ENCODE measurements at regions not wholly inside any gene's neighbourhood (a gene's known extent, or its start where the extent isn't known, plus 50 kb on each side); places are given as distances from the start of the nearest gene placed in this dataset.

DNA sequence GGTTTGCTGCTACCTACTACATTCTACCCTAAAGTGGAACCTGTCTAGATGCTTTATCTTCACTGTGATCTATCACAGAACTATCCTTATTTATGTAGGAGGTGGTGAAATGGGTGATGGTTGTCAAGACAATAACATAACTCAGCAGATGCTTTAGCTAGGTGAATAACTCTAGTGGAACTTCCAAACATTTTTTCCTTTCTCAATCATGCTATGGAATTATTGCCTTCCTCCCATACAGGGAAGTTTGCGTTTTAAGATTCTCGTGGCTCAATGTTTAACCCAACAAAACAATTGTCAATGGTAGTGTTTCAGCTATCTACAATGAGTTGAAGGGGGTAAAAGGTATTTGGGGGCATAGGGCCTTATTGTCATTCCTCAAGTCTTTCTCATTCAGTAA lies 82.6 kb upstream of the GLI2 start:
- H4K8ac ChIP-seq (ENCODE audit: low read depth, low read length), result no peak overlapping the region
- no peak overlapping the region for H3K23ac ChIP-seq (ENCODE audit: low read depth, low read length, poor library complexity)
- no peak overlapping the region for H3K4me2 ChIP-seq (ENCODE audit: insufficient read depth, low read length, poor library complexity, severe bottlenecking)
- H2BK120ac ChIP-seq (ENCODE audit: low read depth, low read length), result no peak overlapping the region
- no peak overlapping the region for H3K9ac ChIP-seq (ENCODE audit: low read depth, low read length, poor library complexity)
- H3K79me1 ChIP-seq (ENCODE audit: low read depth, low read length), result no peaks in the 10 kb centered on the region
- no peak overlapping the region for H2BK5ac ChIP-seq (ENCODE audit: low read length)
- DNase-seq (ENCODE audit: low spot score), result no peak
- H3K4me3 ChIP-seq (ENCODE audit: low read length in 2 of 2), result no peak overlapping the region
- no peak overlapping the region for H3K14ac ChIP-seq (ENCODE audit: low read length)
- no peak overlapping the region for H3K27ac ChIP-seq (replicated peaks; ENCODE audit: low read length)
- H3K18ac ChIP-seq (ENCODE audit: low read length), result no peak overlapping the region
- peaks cover 0 to 4% of the 10 kb centered on the region in 2 donors for H3K4me1 ChIP-seq (ENCODE audit: control insufficient read depth in 2 of 2, insufficient read depth in 1 of 2, low read depth in 1 of 2, low read length in 2 of 2)
- H2BK15ac ChIP-seq (ENCODE audit: low read length), result no peak overlapping the region
- no peak overlapping the region for H2BK12ac ChIP-seq (ENCODE audit: low read length)
- WGBS, 2 donors (ENCODE audit: extremely low coverage in 2 of 2, insufficient read length in 2 of 2, insufficient replicate concordance in 1 of 2), result no CpG with 5 or more reads among the region's 2 CpGs
- H3K4ac ChIP-seq (ENCODE audit: low read length), result no peak overlapping the region
- no peak overlapping the region for H4K91ac ChIP-seq (ENCODE audit: low read depth, low read length, poor library complexity)
- H3K36me3 ChIP-seq (replicated peaks in 1 of 2; ENCODE audit: control insufficient read depth in 2 of 2, insufficient read depth in 2 of 2, low read length in 2 of 2), result no peaks in the 10 kb centered on the region
- H2AFZ ChIP-seq (ENCODE audit: low read length), result no peak overlapping the region
- H3K27me3 ChIP-seq (ENCODE audit: control insufficient read depth in 3 of 3, insufficient read depth in 3 of 3, low read depth in 1 of 3, low read length in 3 of 3), result peaks cover 0 to 15% (median 11%) of the 10 kb centered on the region in 3 experiments
- H3K9me3 ChIP-seq (replicated peaks in 1 of 2; ENCODE audit: control insufficient read depth in 2 of 2, insufficient read depth in 1 of 2, low read depth in 1 of 2, low read length in 2 of 2), result peaks cover 5 to 6% of the 10 kb centered on the region in 2 donors
- no peak overlapping the region for H2AK5ac ChIP-seq (ENCODE audit: low read depth, low read length)

DNA sequence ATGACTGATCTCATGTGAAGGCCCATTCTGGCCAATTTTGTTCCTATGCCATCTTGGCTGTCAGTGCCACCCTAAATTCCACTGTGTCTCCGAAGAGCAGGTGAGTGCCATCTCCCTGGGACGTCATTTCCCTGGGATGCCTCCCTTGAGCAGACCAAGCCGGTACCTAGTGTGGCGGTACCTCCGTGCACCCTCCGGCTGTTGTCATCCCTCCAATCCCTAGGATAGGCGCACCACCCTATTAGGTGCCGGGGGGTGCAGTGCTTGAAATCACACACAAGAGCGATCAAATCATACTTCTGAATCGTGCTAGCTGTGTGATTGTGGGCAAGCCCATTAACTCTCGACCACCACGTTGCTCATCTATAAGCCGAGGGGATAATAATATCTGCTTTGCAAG lies 81.8 kb upstream of the GLI2 start:
- no peak overlapping the region for H2AFZ ChIP-seq (ENCODE audit: low read length)
- no peak overlapping the region for H2BK15ac ChIP-seq (ENCODE audit: low read length)
- no peak overlapping the region for H3K9ac ChIP-seq (ENCODE audit: low read depth, low read length, poor library complexity)
- H3K4me2 ChIP-seq (ENCODE audit: insufficient read depth, low read length, poor library complexity, severe bottlenecking), result peak overlapping the region; percentile 29
- H3K79me1 ChIP-seq (ENCODE audit: low read depth, low read length), result no peaks in the 10 kb centered on the region
- no peak overlapping the region for H2AK5ac ChIP-seq (ENCODE audit: low read depth, low read length)
- H3K4ac ChIP-seq (ENCODE audit: low read length), result no peak overlapping the region
- no peak overlapping the region for H4K8ac ChIP-seq (ENCODE audit: low read depth, low read length)
- no peak overlapping the region for H2BK120ac ChIP-seq (ENCODE audit: low read depth, low read length)
- H4K91ac ChIP-seq (ENCODE audit: low read depth, low read length, poor library complexity), result no peak overlapping the region
- peak overlapping the region in 1 of 2 donors; percentile 8 for H3K4me3 ChIP-seq (ENCODE audit: low read length in 2 of 2)
- H3K36me3 ChIP-seq (replicated peaks in 1 of 2; ENCODE audit: control insufficient read depth in 2 of 2, insufficient read depth in 2 of 2, low read length in 2 of 2), result no peaks in the 10 kb centered on the region
- H3K27me3 ChIP-seq (ENCODE audit: control insufficient read depth in 3 of 3, insufficient read depth in 3 of 3, low read depth in 1 of 3, low read length in 3 of 3), result peaks cover 0 to 23% (median 11%) of the 10 kb centered on the region in 3 experiments
- no peak overlapping the region for H2BK12ac ChIP-seq (ENCODE audit: low read length)
- H3K9me3 ChIP-seq (replicated peaks in 1 of 2; ENCODE audit: control insufficient read depth in 2 of 2, insufficient read depth in 1 of 2, low read depth in 1 of 2, low read length in 2 of 2), result peaks cover 5 to 6% of the 10 kb centered on the region in 2 donors
- peaks cover 0 to 4% of the 10 kb centered on the region in 2 donors for H3K4me1 ChIP-seq (ENCODE audit: control insufficient read depth in 2 of 2, insufficient read depth in 1 of 2, low read depth in 1 of 2, low read length in 2 of 2)
- H3K18ac ChIP-seq (ENCODE audit: low read length), result no peak overlapping the region
- H3K23ac ChIP-seq (ENCODE audit: low read depth, low read length, poor library complexity), result peak overlapping the region; percentile 7
- WGBS, 2 donors (ENCODE audit: extremely low coverage in 2 of 2, insufficient read length in 2 of 2, insufficient replicate concordance in 1 of 2), result no CpG with 5 or more reads among the region's 13 CpGs
- no peak for DNase-seq (ENCODE audit: low spot score)
- H3K27ac ChIP-seq (replicated peaks; ENCODE audit: low read length), result no peak overlapping the region
- no peak overlapping the region for H2BK5ac ChIP-seq (ENCODE audit: low read length)
- H3K14ac ChIP-seq (ENCODE audit: low read length), result no peak overlapping the region

DNA sequence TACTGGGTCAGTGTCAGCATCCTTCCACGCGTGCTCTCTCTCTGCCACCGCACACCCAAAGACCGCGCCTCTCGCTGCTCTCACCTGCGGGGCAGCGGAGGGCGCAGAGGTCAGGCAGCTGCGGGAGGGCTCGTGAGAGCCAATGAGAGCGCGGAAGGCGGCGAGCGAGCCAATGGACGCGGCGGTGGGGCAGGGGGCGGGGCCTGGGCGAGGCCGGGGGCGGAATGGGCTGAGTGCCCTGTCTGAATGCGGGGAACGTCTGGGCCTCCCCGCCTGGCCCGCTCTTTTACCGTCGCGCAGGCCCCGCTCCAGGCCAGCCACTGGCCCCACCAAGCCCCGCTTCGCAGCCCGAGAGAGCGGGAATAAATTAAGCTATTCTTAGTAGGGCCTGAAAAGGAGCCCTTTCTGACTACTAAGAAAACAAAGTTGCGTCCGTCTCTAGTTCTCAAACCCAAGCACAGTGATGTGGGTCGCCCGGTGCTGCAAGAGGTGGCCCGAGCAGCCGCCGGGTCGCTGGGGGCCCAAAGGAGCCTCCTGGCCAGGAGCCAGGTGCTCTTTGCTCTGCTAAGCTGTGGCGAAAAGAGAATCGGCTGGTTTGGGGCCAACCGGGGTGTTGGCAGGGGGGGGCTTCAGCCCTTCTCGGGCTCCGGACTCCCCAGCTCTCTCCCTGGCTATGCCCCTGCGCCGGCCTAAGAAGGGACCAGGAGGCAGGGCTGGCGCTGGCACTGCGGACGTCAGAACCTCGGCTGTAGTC lies 81.1 kb upstream of the GLI2 start:
- H2BK15ac ChIP-seq (ENCODE audit: low read length), result peak overlapping the region; percentile 19
- no peak overlapping the region for H3K4me3 ChIP-seq (ENCODE audit: low read length in 2 of 2)
- peaks cover 5 to 6% of the 10 kb centered on the region in 2 donors for H3K9me3 ChIP-seq (replicated peaks in 1 of 2; ENCODE audit: control insufficient read depth in 2 of 2, insufficient read depth in 1 of 2, low read depth in 1 of 2, low read length in 2 of 2)
- H3K14ac ChIP-seq (ENCODE audit: low read length), result no peak overlapping the region
- no peak overlapping the region for H2BK12ac ChIP-seq (ENCODE audit: low read length)
- H2BK5ac ChIP-seq (ENCODE audit: low read length), result peak overlapping the region; percentile 28
- H2AK5ac ChIP-seq (ENCODE audit: low read depth, low read length), result no peak overlapping the region
- H3K18ac ChIP-seq (ENCODE audit: low read length), result peak overlapping the region; percentile 45
- H3K27me3 ChIP-seq (ENCODE audit: control insufficient read depth in 3 of 3, insufficient read depth in 3 of 3, low read depth in 1 of 3, low read length in 3 of 3), result peaks cover 0 to 29% (median 14%) of the 10 kb centered on the region in 3 experiments
- H4K91ac ChIP-seq (ENCODE audit: low read depth, low read length, poor library complexity), result no peak overlapping the region
- no peak overlapping the region for H2AFZ ChIP-seq (ENCODE audit: low read length)
- no CpG with 5 or more reads among the region's 54 CpGs for WGBS, 2 donors (ENCODE audit: extremely low coverage in 2 of 2, insufficient read length in 2 of 2, insufficient replicate concordance in 1 of 2)
- peaks cover 0 to 4% of the 10 kb centered on the region in 2 donors for H3K4me1 ChIP-seq (ENCODE audit: control insufficient read depth in 2 of 2, insufficient read depth in 1 of 2, low read depth in 1 of 2, low read length in 2 of 2)
- peak overlapping the region; percentile 61 for H3K4me2 ChIP-seq (ENCODE audit: insufficient read depth, low read length, poor library complexity, severe bottlenecking)
- H3K4ac ChIP-seq (ENCODE audit: low read length), result no peak overlapping the region
- H4K8ac ChIP-seq (ENCODE audit: low read depth, low read length), result no peak overlapping the region
- no peaks in the 10 kb centered on the region for H3K36me3 ChIP-seq (replicated peaks in 1 of 2; ENCODE audit: control insufficient read depth in 2 of 2, insufficient read depth in 2 of 2, low read length in 2 of 2)
- H3K79me1 ChIP-seq (ENCODE audit: low read depth, low read length), result no peaks in the 10 kb centered on the region
- no peak overlapping the region for H2BK120ac ChIP-seq (ENCODE audit: low read depth, low read length)
- H3K27ac ChIP-seq (replicated peaks; ENCODE audit: low read length), result no peak overlapping the region
- no peak overlapping the region for H3K23ac ChIP-seq (ENCODE audit: low read depth, low read length, poor library complexity)
- peak; percentile 6 for DNase-seq (ENCODE audit: low spot score)
- no peak overlapping the region for H3K9ac ChIP-seq (ENCODE audit: low read depth, low read length, poor library complexity)

DNA sequence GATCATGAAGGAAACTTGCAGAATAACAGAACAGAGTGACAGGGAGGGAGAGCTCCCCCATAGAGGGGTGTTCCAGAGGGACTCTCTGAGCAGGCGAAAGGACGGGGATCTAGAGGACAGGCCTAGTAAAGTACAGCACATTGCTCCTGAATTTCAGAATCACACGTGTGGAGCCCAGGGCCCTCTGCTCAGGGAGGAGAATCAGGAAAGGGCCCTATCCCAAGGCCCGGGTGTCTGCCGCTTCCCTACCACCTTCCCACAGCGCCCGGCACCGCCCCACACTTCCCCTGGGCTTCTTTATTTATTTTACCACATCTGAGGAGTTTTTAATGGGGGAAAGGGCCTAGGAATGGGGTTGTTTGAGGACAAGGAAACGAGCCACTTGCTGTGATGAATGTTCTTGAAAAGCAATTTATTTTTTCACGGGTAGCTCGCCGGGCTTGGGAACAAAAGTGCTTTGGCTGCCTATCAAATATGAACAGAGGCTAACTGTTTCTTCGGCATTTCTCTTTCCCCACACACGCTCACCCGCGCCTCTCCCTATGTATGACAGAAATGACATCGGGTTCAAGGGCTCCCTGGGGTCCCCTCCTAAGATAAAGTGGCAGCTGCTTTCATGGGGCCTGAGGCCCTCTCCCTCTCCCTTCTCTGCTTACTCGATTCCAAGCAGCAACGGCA lies 79.3 kb upstream of the GLI2 start:
- no peak overlapping the region for H2BK5ac ChIP-seq (ENCODE audit: low read length)
- no peak overlapping the region for H2AK5ac ChIP-seq (ENCODE audit: low read depth, low read length)
- no peak overlapping the region for H3K27ac ChIP-seq (replicated peaks; ENCODE audit: low read length)
- H2BK120ac ChIP-seq (ENCODE audit: low read depth, low read length), result no peak overlapping the region
- peaks cover 0 to 4% of the 10 kb centered on the region in 2 donors for H3K4me1 ChIP-seq (ENCODE audit: control insufficient read depth in 2 of 2, insufficient read depth in 1 of 2, low read depth in 1 of 2, low read length in 2 of 2)
- H3K18ac ChIP-seq (ENCODE audit: low read length), result no peak overlapping the region
- no peak overlapping the region for H3K23ac ChIP-seq (ENCODE audit: low read depth, low read length, poor library complexity)
- peaks cover 0 to 45% (median 17%) of the 10 kb centered on the region in 3 experiments for H3K27me3 ChIP-seq (ENCODE audit: control insufficient read depth in 3 of 3, insufficient read depth in 3 of 3, low read depth in 1 of 3, low read length in 3 of 3)
- H3K4me3 ChIP-seq (ENCODE audit: low read length in 2 of 2), result no peak overlapping the region
- H3K9ac ChIP-seq (ENCODE audit: low read depth, low read length, poor library complexity), result no peak overlapping the region
- WGBS, 2 donors (ENCODE audit: extremely low coverage in 2 of 2, insufficient read length in 2 of 2, insufficient replicate concordance in 1 of 2), result no CpG with 5 or more reads among the region's 19 CpGs
- no peak overlapping the region for H3K4ac ChIP-seq (ENCODE audit: low read length)
- H2BK15ac ChIP-seq (ENCODE audit: low read length), result no peak overlapping the region
- no peak overlapping the region for H2BK12ac ChIP-seq (ENCODE audit: low read length)
- H2AFZ ChIP-seq (ENCODE audit: low read length), result no peak overlapping the region
- H3K9me3 ChIP-seq (replicated peaks in 1 of 2; ENCODE audit: control insufficient read depth in 2 of 2, insufficient read depth in 1 of 2, low read depth in 1 of 2, low read length in 2 of 2), result no peaks in the 10 kb centered on the region
- no peaks in the 10 kb centered on the region for H3K79me1 ChIP-seq (ENCODE audit: low read depth, low read length)
- no peaks in the 10 kb centered on the region for H3K36me3 ChIP-seq (replicated peaks in 1 of 2; ENCODE audit: control insufficient read depth in 2 of 2, insufficient read depth in 2 of 2, low read length in 2 of 2)
- H3K4me2 ChIP-seq (ENCODE audit: insufficient read depth, low read length, poor library complexity, severe bottlenecking), result no peak overlapping the region
- H4K91ac ChIP-seq (ENCODE audit: low read depth, low read length, poor library complexity), result no peak overlapping the region
- peak overlapping the region; percentile 11 for H3K14ac ChIP-seq (ENCODE audit: low read length)
- no peak for DNase-seq (ENCODE audit: low spot score)
- H4K8ac ChIP-seq (ENCODE audit: low read depth, low read length), result no peak overlapping the region

Measured in neuronal stem cell (in vitro differentiated cells).